H1 (cell line): ENCODE measurements at regions not wholly inside any gene's neighbourhood (a gene's known extent, or its start where the extent isn't known, plus 50 kb on each side); places are given as distances from the start of the nearest gene placed in this dataset.

Source experiments
- CTCF ChIA-PET: fragments of 300-600 bp; sonication (Branson Sonifier 250); formaldehyde crosslinking; loops from one replicate; lab custom pipeline; 2021; ENCODE audit not compliant: partially characterized antibody; lab: Charles Lee
- POLR2A ChIA-PET: fragments of 300-600 bp; sonication (Branson Sonifier 250); formaldehyde crosslinking; loops from one replicate; lab custom pipeline; 2021; ENCODE audit warnings: inconsistent platforms; ENCODE audit not compliant: partially characterized antibody; lab: Charles Lee
- DNase-seq, 2 experiments: peaks; one replicate each; pipeline versions ENCODE4 v3.0.0 to v3.0.0-alpha.2; 2010 to 2022; ENCODE audit warnings: low spot score in 2 of 2, low read depth in 1 of 2, mixed read lengths in 1 of 2
- FAIRE-seq: peaks from 2 replicates; lab custom pipeline; 2011; peaks lifted over from hg19 to GRCh38; lab: Jason Lieb, UNC
- H2AFZ ChIP-seq: 2 replicates; pipeline ENCODE4 v1.8.1; 2012; ENCODE audit warnings: low read length, inconsistent platforms
- H2AK5ac ChIP-seq: 2 replicates; pipeline ENCODE4 v1.6.1; 2013; ENCODE audit warnings: low read depth, low read length
- H2BK120ac ChIP-seq: replicated peaks from 2 replicates; pipeline ENCODE3; 2013; ENCODE audit warnings: low read depth, low read length, inconsistent platforms
- H2BK12ac ChIP-seq: 2 replicates; pipeline ENCODE4 v1.6.1; 2013; ENCODE audit warnings: low read depth, low read length
- H2BK15ac ChIP-seq: 2 replicates; pipeline ENCODE4 v1.6.1; 2013; ENCODE audit warnings: low read length
- H2BK20ac ChIP-seq: 2 replicates; pipeline ENCODE4 v1.6.1; 2013; ENCODE audit warnings: low read length
- H2BK5ac ChIP-seq: 2 replicates; pipeline ENCODE4 v1.6.1; 2013; ENCODE audit warnings: low read depth, low read length
- H3K14ac ChIP-seq: 2 replicates; pipeline ENCODE4 v1.6.1; 2013; ENCODE audit warnings: inconsistent platforms; ENCODE audit not compliant: insufficient read length
- H3K18ac ChIP-seq: 2 replicates; pipeline ENCODE4 v1.6.1; 2013; ENCODE audit warnings: low read length; ENCODE audit errors: extremely low read depth
- H3K23ac ChIP-seq: 2 replicates; pipeline ENCODE4 v1.6.1; 2013; ENCODE audit warnings: inconsistent platforms; ENCODE audit not compliant: insufficient read length
- H3K23me2 ChIP-seq: 2 replicates; pipeline ENCODE4 v1.6.1; 2013; ENCODE audit warnings: low read depth, low read length
- H3K27ac ChIP-seq: 2 replicates; pipeline ENCODE4 v1.6.1; 2011; ENCODE audit warnings: low read depth, low read length, inconsistent platforms
- H3K27me3 ChIP-seq, 4 experiments: replicated peaks in 1 of 4; 1 replicate in 1 of 4; 2 replicates in 3 of 4; pipeline versions ENCODE4 v1.6.1 to v1.8.1; 2011 to 2013; ENCODE audit warnings: low read length in 3 of 4, mild to moderate bottlenecking in 3 of 4, inconsistent platforms in 2 of 4, mixed read lengths in 2 of 4, moderate library complexity in 1 of 4; ENCODE audit not compliant: control insufficient read depth in 3 of 4, insufficient read depth in 3 of 4; ENCODE audit errors: extremely low read depth in 1 of 4
- H3K36me3 ChIP-seq, 4 experiments: 2 replicates each; pipeline versions ENCODE4 v1.6.1 to v1.8.1; 2011 to 2013; ENCODE audit warnings: mild to moderate bottlenecking in 4 of 4, low read length in 3 of 4, moderate library complexity in 2 of 4, control low read depth in 1 of 4, inconsistent platforms in 1 of 4; ENCODE audit not compliant: insufficient read depth in 4 of 4, control insufficient read depth in 2 of 4
- H3K4ac ChIP-seq: replicated peaks from 2 replicates; pipeline ENCODE3; 2013; ENCODE audit warnings: low read length, low read depth, mixed read lengths, inconsistent platforms; ENCODE audit not compliant: insufficient read length
- H3K4me1 ChIP-seq, 4 experiments: replicated peaks in 1 of 4; 1 replicate in 1 of 4; 2 replicates in 3 of 4; pipeline versions ENCODE4 v1.6.1 to v1.8.1; 2011 to 2013; ENCODE audit warnings: low read length in 3 of 4, inconsistent platforms in 2 of 4, mixed read lengths in 1 of 4; ENCODE audit not compliant: insufficient read depth in 4 of 4, control insufficient read depth in 3 of 4
- H3K4me2 ChIP-seq, 2 experiments: 2 replicates each; pipeline versions ENCODE4 v1.6.1 to v1.8.1; 2011 to 2013; ENCODE audit warnings: low read depth in 2 of 2, low read length in 2 of 2, control low read depth in 1 of 2, inconsistent platforms in 1 of 2, mild to moderate bottlenecking in 1 of 2; ENCODE audit not compliant: insufficient read depth in 1 of 2
- H3K4me3 ChIP-seq, 4 experiments: fragments of 200-600, 300-600 bp in 1 of 4; sonication (generic), shearing (Covaris generic), sonication (Bioruptor Twin) in 1 of 4; 2 replicates each; pipeline versions ENCODE4 v1.5.1 to v1.8.1; 2011 to 2016; ENCODE audit warnings: low read length in 4 of 4, low read depth in 3 of 4, control low read depth in 2 of 4, inconsistent platforms in 2 of 4, mild to moderate bottlenecking in 2 of 4, mixed read lengths in 1 of 4, moderate library complexity in 1 of 4; ENCODE audit not compliant: insufficient read depth in 2 of 4; ENCODE audit errors: extremely low read depth in 1 of 4
- H3K56ac ChIP-seq: replicated peaks from 2 replicates; pipeline ENCODE3; 2013; ENCODE audit warnings: low read depth, mild to moderate bottlenecking, mixed read lengths, low read length, inconsistent platforms; ENCODE audit not compliant: insufficient read length
- H3K79me1 ChIP-seq: 2 replicates; pipeline ENCODE4 v1.6.1; 2013; ENCODE audit warnings: low read depth, low read length, control low read depth
- H3K79me2 ChIP-seq, 2 experiments: 2 replicates each; pipeline versions ENCODE4 v1.6.1 to v1.8.1; 2012 to 2013; ENCODE audit warnings: low read length in 2 of 2, mild to moderate bottlenecking in 2 of 2, inconsistent platforms in 1 of 2; ENCODE audit not compliant: insufficient read depth in 2 of 2, control insufficient read depth in 1 of 2
- H3K9ac ChIP-seq, 4 experiments: replicated peaks in 1 of 4; 1 replicate in 1 of 4; 2 replicates in 3 of 4; pipeline versions ENCODE4 v1.6.1 to v1.8.1; 2011 to 2013; ENCODE audit warnings: low read depth in 3 of 4, low read length in 3 of 4, control low read depth in 2 of 4, mild to moderate bottlenecking in 2 of 4, moderate library complexity in 2 of 4, inconsistent platforms in 1 of 4; ENCODE audit errors: extremely low read depth in 1 of 4
- H3K9me3 ChIP-seq, 2 experiments: 2 replicates each; pipeline versions ENCODE4 v1.6.1 to v1.8.1; 2012 to 2013; ENCODE audit warnings: mild to moderate bottlenecking in 2 of 2, moderate library complexity in 2 of 2, control low read depth in 1 of 2, inconsistent platforms in 1 of 2, low read depth in 1 of 2, low read length in 1 of 2, mixed read lengths in 1 of 2; ENCODE audit not compliant: insufficient read depth in 2 of 2
- H4K20me1 ChIP-seq, 2 experiments: replicated peaks in 1 of 2; 2 replicates each; pipeline versions ENCODE3 to v1.8.1; 2011 to 2013; ENCODE audit warnings: inconsistent platforms in 2 of 2, low read length in 2 of 2, mild to moderate bottlenecking in 1 of 2; ENCODE audit not compliant: insufficient read depth in 2 of 2, control insufficient read depth in 1 of 2
- H4K5ac ChIP-seq: 2 replicates; pipeline ENCODE4 v1.6.1; 2013; ENCODE audit warnings: low read length, low read depth, mixed read lengths, inconsistent platforms; ENCODE audit not compliant: insufficient read length
- H4K8ac ChIP-seq: 2 replicates; pipeline ENCODE4 v1.8.0; 2013; ENCODE audit warnings: mild to moderate bottlenecking, moderate library complexity, low read length, inconsistent platforms; ENCODE audit not compliant: insufficient read depth; ENCODE audit errors: extremely low read depth
- H4K91ac ChIP-seq: replicated peaks from 2 replicates; pipeline ENCODE3; 2013; ENCODE audit warnings: low read length, mixed read lengths, inconsistent platforms; ENCODE audit not compliant: insufficient read length
- ASH2L ChIP-seq: fragments of 200-600, 300-600 bp; sonication (generic); IDR thresholded peaks from one replicate; pipeline ENCODE4 v1.7.1; 2017; ENCODE audit warnings: low read length
- WGBS, 2 experiments: shearing (Covaris generic) in 1 of 2; methylation state at CpG; one replicate each; pipeline versions ENCODE4 v1.1.6 to v1.1.7; 2013 to 2015; ENCODE audit warnings: low lambda C conversion rate in 2 of 2, mixed read lengths in 2 of 2, inconsistent platforms in 1 of 2, low coverage in 1 of 2, missing lambda C conversion rate in 1 of 2; ENCODE audit not compliant: insufficient replicate concordance in 2 of 2, insufficient coverage in 1 of 2, insufficient read length in 1 of 2; ENCODE audit errors: extremely low coverage in 1 of 2, missing lambda C conversion rate in 1 of 2; 5-methylcytosine and 5-hydroxymethylcytosine counted together

- Histone ChIP-seq H2AK5ac (no peak overlapping the region), H2BK15ac (no peak overlapping the region), H2BK20ac (no peak overlapping the region), H3K36me3 (no peaks in the 10 kb centered on the region), H2AFZ (no peak overlapping the region), H3K4ac (peak overlapping the region; percentile 19), H3K27ac (no peak overlapping the region), H3K79me1 (no peaks in the 10 kb centered on the region; the same call in 1 of the 2 replicates), H4K91ac (no peak overlapping the region), H3K4me1 (peaks cover 0 to 8% (median 3%) of the 10 kb centered on the region in 4 experiments; a peak in 5 of 7 replicates), H3K9me3 (no peaks in the 10 kb centered on the region), H3K4me2 (no peak overlapping the region), H3K18ac (no peak overlapping the region), H3K27me3 (no peaks in the 10 kb centered on the region; a peak in 1 of 7 replicates), H3K14ac (no peak overlapping the region), H4K20me1 (no peaks in the 10 kb centered on the region), H2BK5ac (no peak overlapping the region), H3K9ac (no peak overlapping the region), H4K5ac (no peak overlapping the region), H3K4me3 (no peak overlapping the region), H2BK120ac (no peak overlapping the region), H2BK12ac (no peak overlapping the region), H3K23me2 (no peaks in the 10 kb centered on the region), H3K56ac (no peak overlapping the region), H3K23ac (no peak overlapping the region), H3K79me2 (no peaks in the 10 kb centered on the region), H4K8ac (no peak overlapping the region)
- TF ChIP-seq ASH2L: no peak
- 86% methylated on average over 5 of the region's 7 CpGs; no CpG with 5 or more reads in 1 of the 2 experiments for WGBS, 2 experiments
- ChIA-PET CTCF (interaction anchor here (0.7 kb wide), 1 partner anchor 8 kb away, joined by 4 read pairs; no protein-coding TSS in a partner anchor), POLR2A (no interaction called here)
- FAIRE-seq (no peak), DNase-seq (no peak)
These were observed 193.8 kb downstream of the ABHD5 start for GRCh38 chr3:43884581-43884980.
